T-helper 22 cell (primary cell): ENCODE measurements at regions not wholly inside any gene's neighbourhood (a gene's known extent, or its start where the extent isn't known, plus 50 kb on each side); places are given as distances from the start of the nearest gene placed in this dataset.

Source experiments
- DNase-seq: peaks from one replicate; pipeline ENCODE4 v3.0.0-alpha.2; 2020; ENCODE audit warnings: low read depth

DNA sequence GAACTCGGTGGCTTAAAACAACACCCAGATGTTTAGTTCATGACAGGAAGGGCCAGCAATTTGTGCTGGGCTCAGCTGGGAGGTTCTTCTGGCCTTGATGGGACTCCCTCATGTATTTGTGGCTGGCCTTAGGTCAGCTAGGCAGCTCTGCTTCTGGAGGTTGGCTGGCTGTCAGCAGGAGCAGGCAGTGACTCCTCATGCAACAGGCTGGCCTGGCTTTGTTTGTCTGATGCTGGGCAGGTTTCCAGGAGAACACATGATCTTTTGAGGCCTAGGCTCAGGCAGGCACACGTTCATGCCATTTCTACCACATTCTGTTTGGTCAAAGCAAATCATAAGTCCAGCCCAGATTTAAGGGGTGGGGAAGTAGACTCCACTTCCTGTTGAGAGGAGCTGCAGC, 571.2 kb downstream of the TBC1D22A start:
- DNase-seq = no peak

DNA sequence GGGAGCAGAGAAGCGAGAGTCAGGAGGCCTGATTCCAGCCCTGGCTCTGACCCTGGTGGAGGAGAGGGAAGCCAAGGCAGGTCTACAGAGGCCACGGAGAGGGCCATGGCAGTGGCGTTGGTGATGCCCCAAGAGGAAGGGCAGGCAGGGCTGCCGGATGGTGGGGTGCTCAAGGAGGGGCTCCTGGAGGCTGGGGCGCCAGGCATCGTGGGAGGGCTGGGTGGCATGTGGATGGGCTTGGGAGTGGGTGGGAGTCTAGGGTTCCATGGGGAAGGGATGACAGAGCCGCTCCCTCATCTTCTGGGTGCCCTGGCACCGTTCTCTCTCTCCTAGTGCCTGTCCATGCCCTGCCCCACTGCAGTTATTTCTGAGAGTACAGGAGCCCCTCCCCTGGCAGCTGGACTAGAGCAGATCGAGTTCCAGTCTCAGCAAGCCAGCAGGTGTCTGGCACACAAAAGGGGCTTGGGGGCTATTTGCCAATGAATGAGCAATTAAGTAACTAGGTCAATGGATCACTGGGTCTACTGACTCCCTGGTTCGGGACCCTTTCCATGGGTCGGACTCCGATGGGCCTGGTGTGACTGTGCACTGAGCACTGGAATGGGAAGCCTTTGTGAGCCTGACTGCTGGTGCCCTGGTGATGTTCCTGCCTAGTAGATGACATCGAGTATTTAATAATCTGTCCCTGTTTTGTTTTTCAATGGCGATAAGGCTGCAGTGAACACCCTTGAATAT, 570.0 kb downstream of the TBC1D22A start:
- DNase-seq = no peak

DNA sequence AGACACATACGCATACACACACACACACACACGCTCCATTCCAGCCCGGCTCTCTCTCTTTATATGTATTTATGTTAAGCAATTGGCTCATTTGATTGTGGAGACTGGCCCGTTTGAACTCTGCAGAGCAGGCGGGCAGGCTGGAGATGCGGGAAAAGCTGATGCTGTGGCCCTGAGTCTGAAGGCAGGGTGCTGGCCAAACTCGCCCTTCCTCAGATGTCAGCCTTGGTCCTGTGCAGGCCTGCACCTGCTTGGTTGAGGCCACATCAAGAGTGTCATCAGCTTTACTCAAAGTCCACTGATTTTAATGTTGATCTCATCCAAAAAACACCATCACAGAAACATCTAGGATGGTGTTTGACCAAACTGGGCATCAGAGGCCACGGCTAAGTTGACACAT, 569.3 kb downstream of the TBC1D22A start:
- DNase-seq = no peak

DNA sequence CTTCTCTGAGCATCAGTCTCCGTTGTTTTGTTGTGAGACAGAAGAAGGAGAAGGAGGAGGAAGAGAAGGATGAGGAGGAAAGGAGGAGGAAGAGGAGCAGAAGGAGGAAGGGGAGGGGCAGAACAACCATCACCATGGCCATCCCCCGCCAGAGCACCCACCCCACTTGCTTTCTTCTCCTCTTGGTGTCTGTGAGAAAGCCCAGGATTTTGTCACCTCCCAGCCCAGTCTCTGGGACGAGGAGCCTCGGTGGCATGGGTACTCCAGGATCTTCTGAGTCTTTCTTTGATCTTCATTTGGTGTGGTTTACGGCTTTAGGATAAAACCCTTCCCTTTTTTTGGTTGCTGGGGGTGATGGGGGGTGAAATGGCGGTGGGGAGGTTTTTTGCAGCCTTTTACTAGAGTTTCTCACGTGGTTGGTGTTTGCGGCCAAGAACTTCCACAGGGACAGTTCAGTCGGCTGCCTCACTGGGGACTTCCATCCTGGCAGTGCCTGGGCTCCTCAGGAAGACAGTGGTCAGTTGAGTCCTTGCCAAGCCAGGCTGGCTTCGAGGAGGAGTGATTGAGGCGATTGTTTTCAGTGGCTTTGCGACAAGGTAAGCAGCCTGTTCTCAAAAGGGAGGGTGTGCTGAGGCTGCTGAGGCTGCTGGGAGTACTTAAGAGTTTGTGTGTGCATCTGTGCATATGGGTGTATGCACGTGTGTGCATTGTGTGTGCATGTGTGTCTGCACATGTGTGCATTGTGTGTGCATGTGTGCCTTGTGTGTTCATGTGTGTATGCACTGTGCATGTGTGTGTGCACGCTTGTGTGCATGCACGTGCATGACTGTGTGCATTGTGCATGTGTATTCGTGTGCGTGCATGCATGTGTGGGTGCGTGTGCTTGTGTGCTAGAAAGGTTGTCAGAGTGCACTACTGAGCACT, 567.5 kb downstream of the TBC1D22A start:
- no peak for DNase-seq

- DNase-seq = no peak
Measured at GRCh38 chr22:47328550-47329243, 566.2 kb downstream of the TBC1D22A start.

GRCh38 chr22:47327241-47327640, 564.8 kb downstream of the TBC1D22A start:
- no peak for DNase-seq

- DNase-seq = no peak
Measured at GRCh38 chr22:47325249-47325648, 562.8 kb downstream of the TBC1D22A start.

- DNase-seq = no peak
Measured at GRCh38 chr22:47324435-47324990, 562.1 kb downstream of the TBC1D22A start.

- no peak for DNase-seq
Measured at GRCh38 chr22:47323518-47323917, 561.1 kb downstream of the TBC1D22A start.

GRCh38 chr22:47322854-47323253, 560.4 kb downstream of the TBC1D22A start:
- no peak for DNase-seq

DNA sequence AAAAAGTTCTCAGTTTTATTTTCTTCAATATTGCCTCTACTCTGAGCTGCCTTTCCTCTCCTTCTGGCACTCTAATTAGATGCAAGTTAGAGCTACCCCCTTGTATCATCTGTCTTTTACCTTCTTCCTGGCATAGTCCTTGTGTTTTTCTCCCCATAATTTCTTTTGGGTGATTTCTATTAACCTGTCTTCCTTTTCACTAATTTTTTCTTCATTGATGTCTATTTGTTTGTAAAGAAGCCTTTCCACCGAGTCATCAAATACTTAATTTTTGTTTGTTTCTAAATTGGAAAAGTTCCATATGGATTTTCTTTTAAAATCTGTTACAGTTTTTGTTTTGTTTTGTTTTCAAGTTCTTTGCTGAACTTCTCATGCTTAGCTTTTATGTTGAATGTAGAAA, 558.1 kb downstream of the TBC1D22A start:
- DNase-seq = no peak

DNA sequence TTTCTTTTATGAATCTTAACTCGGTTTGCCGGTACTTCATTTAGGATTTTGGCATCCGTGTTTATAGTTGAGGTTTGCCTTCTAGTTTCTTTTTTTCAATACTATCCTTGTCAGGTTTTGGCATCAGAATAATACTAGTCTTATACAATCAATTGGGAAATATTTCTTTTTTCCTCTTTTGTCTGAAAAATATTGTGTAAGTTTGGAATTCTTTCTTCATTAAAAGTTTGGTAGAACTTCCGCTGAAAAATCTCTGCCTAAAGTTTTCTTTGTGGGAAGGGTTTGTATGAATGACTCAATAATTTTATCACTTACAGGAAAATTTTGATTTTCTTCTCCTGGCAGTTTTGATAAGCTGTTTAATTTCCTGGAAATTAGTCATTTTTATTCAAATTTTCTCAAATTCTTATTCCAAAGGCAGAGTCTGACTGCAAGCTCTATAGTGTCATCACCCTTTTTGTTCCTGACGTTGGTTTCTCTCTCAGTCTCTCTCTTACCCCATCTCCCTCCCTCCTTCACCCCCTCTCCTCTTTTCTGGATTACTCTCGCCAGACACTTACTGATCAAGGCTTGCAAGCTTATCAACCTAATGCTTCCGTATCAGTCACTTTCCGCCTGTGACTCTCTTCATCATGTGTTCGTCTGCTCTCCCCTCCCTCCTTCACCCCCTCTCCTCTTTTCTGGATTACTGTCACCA, 555.7 kb downstream of the TBC1D22A start:
- DNase-seq = no peak

- no peak for DNase-seq
Measured at GRCh38 chr22:47315862-47316419, 553.5 kb downstream of the TBC1D22A start.

GRCh38 chr22:47310601-47311000, 548.2 kb downstream of the TBC1D22A start:
- DNase-seq = no peak

DNA sequence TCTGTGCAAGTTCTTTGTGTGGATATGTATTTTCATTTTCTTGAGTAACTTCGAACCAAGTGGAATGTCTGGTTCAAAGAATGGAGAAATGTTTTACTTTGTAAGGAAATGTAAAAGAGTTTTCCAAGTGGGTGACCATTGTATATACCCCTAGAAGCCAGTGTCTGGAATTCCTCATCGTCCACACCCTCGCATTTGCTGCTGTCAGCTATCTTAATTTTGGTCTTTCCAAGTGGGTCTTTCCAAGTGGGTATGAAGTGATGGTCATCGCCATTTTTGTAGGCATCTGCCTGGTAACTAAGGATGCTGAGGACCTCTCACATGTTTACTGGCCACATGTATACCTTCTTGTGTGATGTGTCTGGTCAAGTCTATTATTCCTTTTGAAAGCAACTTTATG, 547.5 kb downstream of the TBC1D22A start:
- DNase-seq = no peak

GRCh38 chr22:47309476-47309875, 547.0 kb downstream of the TBC1D22A start:
- no peak for DNase-seq

DNA sequence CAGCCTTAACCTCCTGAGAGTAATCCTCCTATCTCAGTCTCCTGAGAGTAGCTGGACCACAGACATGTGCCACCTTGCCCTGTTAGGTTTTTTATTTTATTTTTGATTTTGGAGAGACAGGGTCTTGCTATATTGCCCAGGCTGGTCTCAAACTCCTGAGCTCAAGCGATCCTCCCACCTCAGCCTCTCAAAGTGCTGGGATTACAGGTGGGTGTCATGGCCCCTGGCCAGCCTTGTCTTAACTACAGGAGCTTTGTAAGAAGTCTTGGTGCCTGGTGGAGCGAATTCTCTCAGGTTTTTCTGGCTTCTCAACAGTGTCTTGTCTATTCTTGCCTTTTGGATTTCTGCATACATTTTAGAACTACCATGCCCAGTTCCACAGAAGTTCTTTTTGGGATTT, 546.4 kb downstream of the TBC1D22A start:
- DNase-seq = no peak

DNA sequence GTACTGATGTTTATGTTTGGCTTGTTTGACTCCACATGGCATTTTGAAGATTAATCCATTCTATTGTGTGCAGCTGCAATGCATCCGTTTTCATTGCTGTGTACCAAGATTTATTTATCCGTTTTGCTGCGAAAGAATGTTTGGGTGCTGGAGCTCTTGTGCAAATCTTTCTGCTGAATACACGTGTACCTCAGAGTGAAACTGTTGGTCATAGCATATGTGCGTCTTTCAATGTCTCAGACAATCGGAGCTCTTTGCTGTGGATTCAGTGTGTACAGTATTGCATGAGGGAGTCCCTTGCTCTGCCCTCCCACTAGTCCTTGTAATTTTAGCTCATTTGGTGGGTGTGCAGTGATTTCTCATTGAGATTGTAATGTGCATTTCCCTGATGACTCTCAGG, 545.4 kb downstream of the TBC1D22A start:
- DNase-seq = no peak

DNA sequence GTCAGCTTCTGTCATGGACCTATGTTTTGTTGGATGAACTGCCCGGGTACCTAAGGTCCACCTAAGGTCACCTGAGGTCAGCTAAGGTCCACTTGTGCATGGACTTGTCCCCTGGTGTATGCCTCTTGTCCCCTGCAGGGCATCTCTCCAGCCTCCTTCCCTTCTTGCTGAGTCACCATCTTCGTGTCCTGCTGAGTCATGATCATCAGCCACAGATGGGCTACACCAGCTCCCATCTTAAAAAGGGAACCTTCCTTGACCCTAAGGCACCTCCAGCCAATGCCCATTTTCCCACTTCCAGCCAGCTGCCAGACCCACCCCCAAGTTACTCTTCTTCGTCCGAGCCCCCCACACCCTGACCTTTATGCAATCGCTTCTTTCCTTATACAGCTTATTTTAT, 544.9 kb downstream of the TBC1D22A start:
- no peak for DNase-seq

- no peak for DNase-seq
Measured at GRCh38 chr22:47304854-47305253, 542.4 kb downstream of the TBC1D22A start.

GRCh38 chr22:47304191-47304831, 541.9 kb downstream of the TBC1D22A start:
- DNase-seq = no peak
